ENCODE measurements at regions not wholly inside any gene's neighbourhood (a gene's known extent, or its start where the extent isn't known, plus 50 kb on each side); places are given as distances from the start of the nearest gene placed in this dataset.

- no peak for DNase-seq
These were observed 522.6 kb upstream of the PCDH9 start for GRCh38 chr13:67752759-67753158.

- no peak for DNase-seq
These were observed 512.3 kb upstream of the PCDH9 start for GRCh38 chr13:67742478-67742877.

GRCh38 chr13:67740871-67741535 lies 510.9 kb upstream of the PCDH9 start:
- DNase-seq: no peak

- DNase-seq: no peak
These were observed 506.7 kb upstream of the PCDH9 start for GRCh38 chr13:67736646-67737420.

- DNase-seq: no peak
These were observed 505.5 kb upstream of the PCDH9 start for GRCh38 chr13:67735651-67736050.

GRCh38 chr13:67726979-67727378 lies 496.8 kb upstream of the PCDH9 start:
- DNase-seq: no peak

- no peak for DNase-seq
These were observed 495.9 kb upstream of the PCDH9 start for GRCh38 chr13:67725999-67726398.

GRCh38 chr13:67713571-67713970 lies 483.4 kb upstream of the PCDH9 start:
- no peak for DNase-seq

- DNase-seq: no peak
These were observed 466.6 kb upstream of the PCDH9 start for GRCh38 chr13:67696775-67697174.

- no peak for DNase-seq
These were observed 434.4 kb upstream of the PCDH9 start for GRCh38 chr13:67664502-67664901.

- no peak for DNase-seq
These were observed 432.9 kb upstream of the PCDH9 start for GRCh38 chr13:67662997-67663396.

GRCh38 chr13:67652887-67653286 lies 422.8 kb upstream of the PCDH9 start:
- DNase-seq: no peak

- no peak for DNase-seq
These were observed 421.9 kb upstream of the PCDH9 start for GRCh38 chr13:67651908-67652465.

- no peak for DNase-seq
These were observed 420.3 kb upstream of the PCDH9 start for GRCh38 chr13:67650471-67650870.

GRCh38 chr13:67645874-67646467 lies 415.8 kb upstream of the PCDH9 start:
- no peak for DNase-seq

- no peak for DNase-seq
These were observed 413.4 kb upstream of the PCDH9 start for GRCh38 chr13:67643516-67644055.

- no peak for DNase-seq
These were observed 412.5 kb upstream of the PCDH9 start for GRCh38 chr13:67642657-67643056.

GRCh38 chr13:67635754-67636153 lies 405.6 kb upstream of the PCDH9 start:
- DNase-seq: no peak

- DNase-seq: no peak
These were observed 402.5 kb upstream of the PCDH9 start for GRCh38 chr13:67632590-67632989.

- DNase-seq: no peak
These were observed 400.5 kb upstream of the PCDH9 start for GRCh38 chr13:67630640-67631039.

- no peak for DNase-seq
These were observed 393.5 kb upstream of the PCDH9 start for GRCh38 chr13:67623630-67624029.

- no peak for DNase-seq
These were observed 390.5 kb upstream of the PCDH9 start for GRCh38 chr13:67620665-67621064.

GRCh38 chr13:67619995-67620380 lies 389.9 kb upstream of the PCDH9 start:
- DNase-seq: no peak

Measured in NCI-H446 treated with DMSO at 0.1 percent for 48 hours (cell line).